ENCODE measurements at regions not wholly inside any gene's neighbourhood (a gene's known extent, or its start where the extent isn't known, plus 50 kb on each side); places are given as distances from the start of the nearest gene placed in this dataset.

DNA sequence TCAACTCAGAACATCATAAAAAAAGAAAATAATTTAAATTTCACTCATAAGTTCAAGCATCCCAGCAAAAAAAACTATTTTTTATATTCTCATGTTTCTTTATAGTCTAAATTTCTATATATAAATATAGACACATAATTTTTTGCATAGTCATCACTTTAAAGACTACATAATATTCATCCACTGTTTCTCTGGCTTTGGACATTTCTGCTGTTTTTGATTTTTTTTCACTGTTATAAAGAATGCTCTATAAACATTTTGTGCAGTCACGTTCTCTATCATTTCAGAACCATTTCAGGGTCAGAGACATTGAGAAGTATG, 59.7 kb upstream of the CLPB start:
- Histone ChIP-seq H3K36me3 (replicated peaks) (no peaks in the 10 kb centered on the region), H3K4me1 (no peaks in the 10 kb centered on the region), H3K27me3 (ENCODE audit: low read depth) (no peaks in the 10 kb centered on the region), H3K4me3 (no peak overlapping the region), H3K9me3 (no peaks in the 10 kb centered on the region)
- no peak for DNase-seq (ENCODE audit: low spot score in 2 of 2)
- in situ Hi-C loops (cut with MboI; ENCODE audit: low sequenced_read_pairs): no loop called here

DNA sequence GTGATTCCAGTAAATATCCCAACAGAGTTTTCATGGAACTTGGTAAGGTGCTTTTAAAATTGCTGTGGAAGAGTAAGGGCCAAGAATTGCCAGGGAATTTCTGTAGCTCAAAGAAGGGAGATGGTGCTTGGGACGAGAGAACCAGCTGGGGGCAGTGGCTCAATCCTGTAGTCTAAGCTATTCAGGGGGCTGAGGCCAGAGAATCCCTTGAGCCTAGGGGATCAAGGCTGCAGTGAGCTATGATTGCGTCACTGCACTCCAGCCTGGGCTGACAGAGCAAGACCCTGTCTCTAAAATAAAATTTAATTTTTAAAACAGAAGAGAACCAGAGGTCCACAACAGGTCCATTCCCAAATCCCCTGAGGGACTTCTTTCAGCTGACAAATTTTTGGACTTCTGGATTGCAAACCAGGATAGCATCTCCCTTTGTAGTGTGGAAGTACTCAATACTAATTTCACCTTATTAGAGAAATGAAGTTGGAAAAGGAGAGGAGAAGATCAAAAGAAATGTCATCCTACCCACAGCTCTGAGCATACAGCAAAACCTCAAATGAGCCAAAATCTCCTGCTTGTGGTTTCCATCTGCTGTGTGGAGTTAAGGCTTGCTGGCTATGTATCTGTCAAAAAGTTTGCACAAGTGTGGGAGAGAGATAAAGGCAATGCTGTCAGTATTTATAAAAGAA, 59.2 kb upstream of the CLPB start:
- H3K4me3 ChIP-seq: no peak overlapping the region
- DNase-seq (ENCODE audit: low spot score in 2 of 2): no peak
- no peaks in the 10 kb centered on the region for H3K27me3 ChIP-seq (ENCODE audit: low read depth)
- in situ Hi-C loops (cut with MboI; ENCODE audit: low sequenced_read_pairs): no loop called here
- H3K4me1 ChIP-seq: no peaks in the 10 kb centered on the region
- no peaks in the 10 kb centered on the region for H3K36me3 ChIP-seq (replicated peaks)
- H3K9me3 ChIP-seq: no peaks in the 10 kb centered on the region

DNA sequence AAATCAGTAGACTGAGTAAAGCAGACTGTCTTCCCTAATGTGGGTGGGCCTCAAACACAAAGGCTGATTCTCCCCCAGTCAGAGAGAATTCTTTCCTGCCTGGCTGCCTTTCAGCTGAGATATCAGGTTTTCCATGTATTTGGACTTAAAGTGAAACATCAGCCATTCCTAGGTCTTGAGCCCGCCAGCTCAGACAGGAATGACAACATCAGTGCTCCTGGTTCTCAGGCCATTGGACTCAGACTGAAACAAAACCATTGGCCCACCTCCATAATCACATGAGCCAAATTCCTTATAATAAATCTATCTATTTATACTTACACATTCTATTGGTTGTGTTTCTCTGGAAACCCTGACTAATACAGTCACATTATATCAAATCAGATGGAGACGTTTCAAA, 56.7 kb upstream of the CLPB start:
- Histone ChIP-seq H3K9me3 (no peaks in the 10 kb centered on the region), H3K4me1 (no peaks in the 10 kb centered on the region), H3K4me3 (no peak overlapping the region), H3K36me3 (replicated peaks) (no peaks in the 10 kb centered on the region), H3K27me3 (ENCODE audit: low read depth) (no peaks in the 10 kb centered on the region)
- in situ Hi-C loops (cut with MboI; ENCODE audit: low sequenced_read_pairs): no loop called here
- no peak for DNase-seq (ENCODE audit: low spot score in 2 of 2)
